H1 (cell line): ENCODE measurements at regions not wholly inside any gene's neighbourhood (a gene's known extent, or its start where the extent isn't known, plus 50 kb on each side); places are given as distances from the start of the nearest gene placed in this dataset.

Source experiments
- CTCF ChIA-PET: fragments of 300-600 bp; sonication (Branson Sonifier 250); formaldehyde crosslinking; loops from one replicate; lab custom pipeline; 2021; ENCODE audit not compliant: partially characterized antibody; lab: Charles Lee
- POLR2A ChIA-PET: fragments of 300-600 bp; sonication (Branson Sonifier 250); formaldehyde crosslinking; loops from one replicate; lab custom pipeline; 2021; ENCODE audit warnings: inconsistent platforms; ENCODE audit not compliant: partially characterized antibody; lab: Charles Lee
- DNase-seq, 2 experiments: peaks; one replicate each; pipeline versions ENCODE4 v3.0.0 to v3.0.0-alpha.2; 2010 to 2022; ENCODE audit warnings: low spot score in 2 of 2, low read depth in 1 of 2, mixed read lengths in 1 of 2
- FAIRE-seq: peaks from 2 replicates; lab custom pipeline; 2011; peaks lifted over from hg19 to GRCh38; lab: Jason Lieb, UNC
- H2AFZ ChIP-seq: 2 replicates; pipeline ENCODE4 v1.8.1; 2012; ENCODE audit warnings: low read length, inconsistent platforms
- H2AK5ac ChIP-seq: 2 replicates; pipeline ENCODE4 v1.6.1; 2013; ENCODE audit warnings: low read depth, low read length
- H2BK120ac ChIP-seq: replicated peaks from 2 replicates; pipeline ENCODE3; 2013; ENCODE audit warnings: low read depth, low read length, inconsistent platforms
- H2BK12ac ChIP-seq: 2 replicates; pipeline ENCODE4 v1.6.1; 2013; ENCODE audit warnings: low read depth, low read length
- H2BK15ac ChIP-seq: 2 replicates; pipeline ENCODE4 v1.6.1; 2013; ENCODE audit warnings: low read length
- H2BK20ac ChIP-seq: 2 replicates; pipeline ENCODE4 v1.6.1; 2013; ENCODE audit warnings: low read length
- H2BK5ac ChIP-seq: 2 replicates; pipeline ENCODE4 v1.6.1; 2013; ENCODE audit warnings: low read depth, low read length
- H3K14ac ChIP-seq: 2 replicates; pipeline ENCODE4 v1.6.1; 2013; ENCODE audit warnings: inconsistent platforms; ENCODE audit not compliant: insufficient read length
- H3K18ac ChIP-seq: 2 replicates; pipeline ENCODE4 v1.6.1; 2013; ENCODE audit warnings: low read length; ENCODE audit errors: extremely low read depth
- H3K23ac ChIP-seq: 2 replicates; pipeline ENCODE4 v1.6.1; 2013; ENCODE audit warnings: inconsistent platforms; ENCODE audit not compliant: insufficient read length
- H3K23me2 ChIP-seq: 2 replicates; pipeline ENCODE4 v1.6.1; 2013; ENCODE audit warnings: low read depth, low read length
- H3K27ac ChIP-seq: 2 replicates; pipeline ENCODE4 v1.6.1; 2011; ENCODE audit warnings: low read depth, low read length, inconsistent platforms
- H3K27me3 ChIP-seq, 4 experiments: replicated peaks in 1 of 4; 1 replicate in 1 of 4; 2 replicates in 3 of 4; pipeline versions ENCODE4 v1.6.1 to v1.8.1; 2011 to 2013; ENCODE audit warnings: low read length in 3 of 4, mild to moderate bottlenecking in 3 of 4, inconsistent platforms in 2 of 4, mixed read lengths in 2 of 4, moderate library complexity in 1 of 4; ENCODE audit not compliant: control insufficient read depth in 3 of 4, insufficient read depth in 3 of 4; ENCODE audit errors: extremely low read depth in 1 of 4
- H3K36me3 ChIP-seq, 4 experiments: 2 replicates each; pipeline versions ENCODE4 v1.6.1 to v1.8.1; 2011 to 2013; ENCODE audit warnings: mild to moderate bottlenecking in 4 of 4, low read length in 3 of 4, moderate library complexity in 2 of 4, control low read depth in 1 of 4, inconsistent platforms in 1 of 4; ENCODE audit not compliant: insufficient read depth in 4 of 4, control insufficient read depth in 2 of 4
- H3K4ac ChIP-seq: replicated peaks from 2 replicates; pipeline ENCODE3; 2013; ENCODE audit warnings: low read length, low read depth, mixed read lengths, inconsistent platforms; ENCODE audit not compliant: insufficient read length
- H3K4me1 ChIP-seq, 4 experiments: replicated peaks in 1 of 4; 1 replicate in 1 of 4; 2 replicates in 3 of 4; pipeline versions ENCODE4 v1.6.1 to v1.8.1; 2011 to 2013; ENCODE audit warnings: low read length in 3 of 4, inconsistent platforms in 2 of 4, mixed read lengths in 1 of 4; ENCODE audit not compliant: insufficient read depth in 4 of 4, control insufficient read depth in 3 of 4
- H3K4me2 ChIP-seq, 2 experiments: 2 replicates each; pipeline versions ENCODE4 v1.6.1 to v1.8.1; 2011 to 2013; ENCODE audit warnings: low read depth in 2 of 2, low read length in 2 of 2, control low read depth in 1 of 2, inconsistent platforms in 1 of 2, mild to moderate bottlenecking in 1 of 2; ENCODE audit not compliant: insufficient read depth in 1 of 2
- H3K4me3 ChIP-seq, 4 experiments: fragments of 200-600, 300-600 bp in 1 of 4; sonication (generic), shearing (Covaris generic), sonication (Bioruptor Twin) in 1 of 4; 2 replicates each; pipeline versions ENCODE4 v1.5.1 to v1.8.1; 2011 to 2016; ENCODE audit warnings: low read length in 4 of 4, low read depth in 3 of 4, control low read depth in 2 of 4, inconsistent platforms in 2 of 4, mild to moderate bottlenecking in 2 of 4, mixed read lengths in 1 of 4, moderate library complexity in 1 of 4; ENCODE audit not compliant: insufficient read depth in 2 of 4; ENCODE audit errors: extremely low read depth in 1 of 4
- H3K56ac ChIP-seq: replicated peaks from 2 replicates; pipeline ENCODE3; 2013; ENCODE audit warnings: low read depth, mild to moderate bottlenecking, mixed read lengths, low read length, inconsistent platforms; ENCODE audit not compliant: insufficient read length
- H3K79me1 ChIP-seq: 2 replicates; pipeline ENCODE4 v1.6.1; 2013; ENCODE audit warnings: low read depth, low read length, control low read depth
- H3K79me2 ChIP-seq, 2 experiments: 2 replicates each; pipeline versions ENCODE4 v1.6.1 to v1.8.1; 2012 to 2013; ENCODE audit warnings: low read length in 2 of 2, mild to moderate bottlenecking in 2 of 2, inconsistent platforms in 1 of 2; ENCODE audit not compliant: insufficient read depth in 2 of 2, control insufficient read depth in 1 of 2
- H3K9ac ChIP-seq, 4 experiments: replicated peaks in 1 of 4; 1 replicate in 1 of 4; 2 replicates in 3 of 4; pipeline versions ENCODE4 v1.6.1 to v1.8.1; 2011 to 2013; ENCODE audit warnings: low read depth in 3 of 4, low read length in 3 of 4, control low read depth in 2 of 4, mild to moderate bottlenecking in 2 of 4, moderate library complexity in 2 of 4, inconsistent platforms in 1 of 4; ENCODE audit errors: extremely low read depth in 1 of 4
- H3K9me3 ChIP-seq, 2 experiments: 2 replicates each; pipeline versions ENCODE4 v1.6.1 to v1.8.1; 2012 to 2013; ENCODE audit warnings: mild to moderate bottlenecking in 2 of 2, moderate library complexity in 2 of 2, control low read depth in 1 of 2, inconsistent platforms in 1 of 2, low read depth in 1 of 2, low read length in 1 of 2, mixed read lengths in 1 of 2; ENCODE audit not compliant: insufficient read depth in 2 of 2
- H4K20me1 ChIP-seq, 2 experiments: replicated peaks in 1 of 2; 2 replicates each; pipeline versions ENCODE3 to v1.8.1; 2011 to 2013; ENCODE audit warnings: inconsistent platforms in 2 of 2, low read length in 2 of 2, mild to moderate bottlenecking in 1 of 2; ENCODE audit not compliant: insufficient read depth in 2 of 2, control insufficient read depth in 1 of 2
- H4K5ac ChIP-seq: 2 replicates; pipeline ENCODE4 v1.6.1; 2013; ENCODE audit warnings: low read length, low read depth, mixed read lengths, inconsistent platforms; ENCODE audit not compliant: insufficient read length
- H4K8ac ChIP-seq: 2 replicates; pipeline ENCODE4 v1.8.0; 2013; ENCODE audit warnings: mild to moderate bottlenecking, moderate library complexity, low read length, inconsistent platforms; ENCODE audit not compliant: insufficient read depth; ENCODE audit errors: extremely low read depth
- H4K91ac ChIP-seq: replicated peaks from 2 replicates; pipeline ENCODE3; 2013; ENCODE audit warnings: low read length, mixed read lengths, inconsistent platforms; ENCODE audit not compliant: insufficient read length
- WGBS, 2 experiments: shearing (Covaris generic) in 1 of 2; methylation state at CpG; one replicate each; pipeline versions ENCODE4 v1.1.6 to v1.1.7; 2013 to 2015; ENCODE audit warnings: low lambda C conversion rate in 2 of 2, mixed read lengths in 2 of 2, inconsistent platforms in 1 of 2, low coverage in 1 of 2, missing lambda C conversion rate in 1 of 2; ENCODE audit not compliant: insufficient replicate concordance in 2 of 2, insufficient coverage in 1 of 2, insufficient read length in 1 of 2; ENCODE audit errors: extremely low coverage in 1 of 2, missing lambda C conversion rate in 1 of 2; 5-methylcytosine and 5-hydroxymethylcytosine counted together
- TF ChIP-seq, protein P1 (sequence below): IDR thresholded peaks from 2 replicates; pipeline ENCODE4 v1.6.1; 2011; ENCODE audit warnings: low read depth, mild to moderate bottlenecking, low read length; ENCODE audit not compliant: insufficient read depth

DNA sequence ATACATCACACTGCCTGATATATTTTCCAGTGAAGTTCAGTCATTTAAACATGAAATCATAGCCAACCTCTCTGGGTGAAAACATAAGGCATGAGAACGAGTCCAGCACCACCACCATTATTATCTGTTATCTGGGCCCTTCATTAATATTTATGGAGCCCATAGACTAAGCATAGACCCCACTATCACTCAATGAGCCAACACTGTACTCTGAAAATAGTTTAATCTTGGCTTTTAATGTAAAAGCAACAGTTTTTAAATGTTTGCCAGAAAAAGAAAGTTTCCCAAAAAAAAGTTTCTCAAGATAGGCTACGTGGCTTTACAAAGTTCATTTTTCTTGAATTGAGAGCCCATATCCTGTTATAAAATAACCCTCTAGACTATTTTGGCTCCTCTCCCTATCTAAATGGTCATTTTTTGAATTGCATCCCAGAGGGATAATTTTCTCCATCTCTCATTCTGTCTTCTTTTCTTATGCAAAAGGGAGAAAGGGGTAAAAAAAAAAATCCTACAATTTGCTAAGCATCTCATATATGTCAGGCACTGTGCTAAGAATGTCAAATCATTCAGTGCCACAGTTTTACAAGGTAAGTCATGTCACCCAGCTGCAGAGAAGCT is 66.1 kb downstream of the FZD1 start:
- Histone ChIP-seq H2BK20ac (no peak overlapping the region), H3K4me1 (peaks cover 0 to 3% (median under 1%) of the 10 kb centered on the region in 4 experiments; a peak in 1 of 7 replicates), H3K27me3 (no peaks in the 10 kb centered on the region), H3K79me2 (no peaks in the 10 kb centered on the region), H3K18ac (no peak overlapping the region), H4K5ac (no peak overlapping the region), H3K4me3 (no peak overlapping the region), H2AFZ (no peak overlapping the region), H3K56ac (no peak overlapping the region), H3K14ac (no peak overlapping the region), H3K23me2 (no peaks in the 10 kb centered on the region), H3K4ac (no peak overlapping the region), H3K27ac (no peak overlapping the region), H4K20me1 (no peaks in the 10 kb centered on the region), H2BK15ac (no peak overlapping the region), H2BK5ac (no peak overlapping the region), H2AK5ac (no peak overlapping the region), H4K91ac (no peak overlapping the region), H4K8ac (no peak overlapping the region), H2BK120ac (no peak overlapping the region), H3K9ac (no peak overlapping the region), H3K4me2 (no peak overlapping the region), H3K9me3 (no peaks in the 10 kb centered on the region), H3K23ac (no peak overlapping the region), H3K79me1 (no peaks in the 10 kb centered on the region), H2BK12ac (no peak overlapping the region), H3K36me3 (no peaks in the 10 kb centered on the region)
- no peak for FAIRE-seq
- TF ChIP-seq, protein P1, sequence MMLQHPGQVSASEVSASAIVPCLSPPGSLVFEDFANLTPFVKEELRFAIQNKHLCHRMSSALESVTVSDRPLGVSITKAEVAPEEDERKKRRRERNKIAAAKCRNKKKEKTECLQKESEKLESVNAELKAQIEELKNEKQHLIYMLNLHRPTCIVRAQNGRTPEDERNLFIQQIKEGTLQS: no peak
- 95% methylated on average over 2 of the region's 2 CpGs; no CpG with 5 or more reads in 1 of the 2 experiments for WGBS, 2 experiments
- CTCF ChIA-PET: no interaction called here
- POLR2A ChIA-PET: no interaction called here
- DNase-seq: no peak
